K562 (cell line): ENCODE measurements at regions not wholly inside any gene's neighbourhood (a gene's known extent, or its start where the extent isn't known, plus 50 kb on each side); places are given as distances from the start of the nearest gene placed in this dataset.
A peak's percentile ranks its signal among the peaks of the same experiment; 100 is the strongest.

ENCODE experiments used
- ATAC-seq: fragments of 200-7000 bp; cut with Tn5 transposase; 3 replicates; pipeline ENCODE4 v1.9.1; 2020; ENCODE audit warnings: moderate library complexity
- BruUV-seq: library from RNA; stranded (reverse); fragments of 400-500 nt; replicated peaks from 2 replicates; lab custom pipeline; 2021; lab: Mats Ljungman, UMichigan
- CTCF ChIA-PET: fragments of 300-600 bp; formaldehyde crosslinking; extraction: SDS; loops from one replicate; lab custom pipeline; 2021; ENCODE audit warnings: low intra/inter-chr PET ratio; lab: Yijun Ruan, JAX
- POLR2A ChIA-PET: fragments of 300-600, 350-650 bp; sonication (Branson Sonifier 250); formaldehyde crosslinking; extraction: SDS; loops from one replicate; lab custom pipeline; 2021; ENCODE audit warnings: antibody characterized with exemption, inconsistent platforms; lab: Yijun Ruan, JAX
- DNase-seq, 4 experiments: peaks; one replicate each; pipeline versions ENCODE4 v3.0.0 to v3.0.0-alpha.2; 2011 to 2018; ENCODE audit warnings: low spot score in 3 of 4, mixed read lengths in 3 of 4; ENCODE audit errors: extremely low read depth in 1 of 4
- FAIRE-seq: peaks from 2 replicates; lab custom pipeline; 2011; peaks lifted over from hg19 to GRCh38; lab: Jason Lieb, UNC
- H2AFZ ChIP-seq: 2 replicates; pipeline ENCODE4 v1.6.0; 2011; ENCODE audit warnings: low read depth, low read length, control low read depth, inconsistent platforms
- H3K27ac ChIP-seq: fragments of 200-600 bp; 3 replicates; pipeline ENCODE4 v1.8.0; 2011; ENCODE audit warnings: low read depth, mild to moderate bottlenecking, control low read depth, inconsistent platforms, low read length, moderate library complexity, mixed read lengths; ENCODE audit errors: extremely low read depth
- H3K27me3 ChIP-seq, 2 experiments: fragments of 300-600 bp in 1 of 2; 2 replicates in 1 of 2; 3 replicates in 1 of 2; pipeline versions ENCODE4 v1.6.0 to v1.8.0; 2011; ENCODE audit warnings: inconsistent platforms in 2 of 2, low read length in 2 of 2, mild to moderate bottlenecking in 1 of 2, mixed read lengths in 1 of 2, moderate library complexity in 1 of 2; ENCODE audit not compliant: control insufficient read depth in 2 of 2, insufficient read depth in 2 of 2
- H3K36me3 ChIP-seq: fragments of 300-600 bp; 3 replicates; pipeline ENCODE4 v1.8.0; 2011; ENCODE audit warnings: mild to moderate bottlenecking, low read length, inconsistent platforms; ENCODE audit not compliant: control insufficient read depth, insufficient read depth
- H3K4me1 ChIP-seq, 2 experiments: fragments of 200-600 bp in 1 of 2; replicated peaks in 1 of 2; 2 replicates in 1 of 2; 3 replicates in 1 of 2; pipeline versions ENCODE4 v1.5.1 to v1.8.0; 2011; ENCODE audit warnings: inconsistent platforms in 2 of 2, low read length in 2 of 2, mild to moderate bottlenecking in 1 of 2, mixed read lengths in 1 of 2, moderate library complexity in 1 of 2; ENCODE audit not compliant: control insufficient read depth in 2 of 2, insufficient read depth in 2 of 2
- H3K4me2 ChIP-seq: 2 replicates; pipeline ENCODE4 v1.6.1; 2011; ENCODE audit warnings: low read length, control low read depth, inconsistent platforms, mixed read lengths; ENCODE audit not compliant: insufficient read depth
- H3K4me3 ChIP-seq: fragments of 200-600 bp; sonication (generic), shearing (Covaris generic); 2 replicates; pipeline ENCODE4 v1.5.1; 2016; ENCODE audit warnings: control low read depth, inconsistent platforms
- H3K79me2 ChIP-seq: fragments of 200-600 bp; 3 replicates; pipeline ENCODE4 v1.8.0; 2011; ENCODE audit warnings: low read length, inconsistent platforms; ENCODE audit not compliant: control insufficient read depth, insufficient read depth
- H3K9ac ChIP-seq, 2 experiments: 2 replicates each; pipeline versions ENCODE4 v1.6.0 to v1.6.1; 2011; ENCODE audit warnings: low read depth in 2 of 2, low read length in 2 of 2, control low read depth in 1 of 2, inconsistent platforms in 1 of 2, mild to moderate bottlenecking in 1 of 2, mixed read lengths in 1 of 2; ENCODE audit not compliant: insufficient read depth in 1 of 2
- H3K9me1 ChIP-seq: one replicate; pipeline ENCODE4 v1.6.0; 2011; ENCODE audit warnings: inconsistent platforms, mild to moderate bottlenecking, low read length, moderate library complexity; ENCODE audit not compliant: control insufficient read depth, insufficient read depth
- H3K9me3 ChIP-seq: replicated peaks from 2 replicates; pipeline ENCODE4 v1.5.1; 2011; ENCODE audit warnings: low read depth, low read length, inconsistent platforms; ENCODE audit not compliant: control insufficient read depth, insufficient read depth
- H4K20me1 ChIP-seq: replicated peaks from 2 replicates; pipeline ENCODE4 v1.6.1; 2011; ENCODE audit warnings: low read length, inconsistent platforms, mixed read lengths; ENCODE audit not compliant: control insufficient read depth, insufficient read depth
- ATF1 ChIP-seq, 2 experiments: fragments of 450-650 bp in 1 of 2; IDR thresholded peaks; 2 replicates each; pipeline ENCODE4 v1.6.1; 2016; ENCODE audit warnings: missing compliant biosample characterization in 1 of 2, missing genetic modification characterization in 1 of 2
- ATF7 ChIP-seq: fragments of 450-650 bp; IDR thresholded peaks from 2 replicates; pipeline ENCODE4 v1.7.1; 2014; ENCODE audit warnings: mild to moderate bottlenecking, moderate library complexity
- CREM ChIP-seq: IDR thresholded peaks from 2 replicates; pipeline ENCODE4 v1.6.1; 2014; ENCODE audit warnings: antibody characterized with exemption, low read depth
- EZH2 ChIP-seq: IDR thresholded peaks from 2 replicates; pipeline ENCODE4 v1.6.1; 2012; ENCODE audit warnings: low read depth, mild to moderate bottlenecking, inconsistent platforms, low read length, borderline replicate concordance
- MTF1 ChIP-seq: fragments of 250-450 bp; sonication (Bioruptor Pico); IDR thresholded peaks from 2 replicates; pipeline ENCODE4 v1.9.0; 2021; ENCODE audit warnings: moderate library complexity, mild to moderate bottlenecking, inconsistent platforms, borderline replicate concordance
- RFX5 ChIP-seq: IDR thresholded peaks from 2 replicates; pipeline ENCODE4 v1.6.1; 2011; ENCODE audit warnings: low read depth, mild to moderate bottlenecking, improper control_type of control experiment, low read length
- ZNF316 ChIP-seq: fragments of 450-650 bp; IDR thresholded peaks from 2 replicates; pipeline ENCODE4 v1.6.1; 2016
- ZNF445 ChIP-seq: fragments of 250-450 bp; sonication (Bioruptor Pico); IDR thresholded peaks from 2 replicates; pipeline ENCODE4 v1.4.0; 2020; ENCODE audit warnings: low read depth, mild to moderate bottlenecking, moderate library complexity
- WGBS: fragments of 100-300 bp; shearing (Covaris generic); methylation state at CpG from one replicate; pipeline ENCODE4 v1.1.6; 2016; ENCODE audit warnings: low coverage, mixed read lengths; ENCODE audit not compliant: insufficient coverage; ENCODE audit errors: missing lambda C conversion rate; 5-methylcytosine and 5-hydroxymethylcytosine counted together
- in situ Hi-C: fragments of 300-500 bp; cut with MboI; formaldehyde crosslinking; loops from 4 replicates; pipeline ENCODE4 v1.15.0; 2018; ENCODE audit warnings: inconsistent platforms, mixed read lengths
- intact Hi-C: fragments of 100-400 bp; cut with micrococcal nuclease; formaldehyde crosslinking; loops from 2 replicates; pipeline ENCODE4 v1.14.2; 2022
- TF ChIP-seq, protein P1 (sequence below): conservative IDR thresholded peaks from 2 replicates; pipeline ENCODE4 v1.6.1; 2011; ENCODE audit warnings: low read depth, mild to moderate bottlenecking, low read length; ENCODE audit not compliant: control insufficient read depth

DNA sequence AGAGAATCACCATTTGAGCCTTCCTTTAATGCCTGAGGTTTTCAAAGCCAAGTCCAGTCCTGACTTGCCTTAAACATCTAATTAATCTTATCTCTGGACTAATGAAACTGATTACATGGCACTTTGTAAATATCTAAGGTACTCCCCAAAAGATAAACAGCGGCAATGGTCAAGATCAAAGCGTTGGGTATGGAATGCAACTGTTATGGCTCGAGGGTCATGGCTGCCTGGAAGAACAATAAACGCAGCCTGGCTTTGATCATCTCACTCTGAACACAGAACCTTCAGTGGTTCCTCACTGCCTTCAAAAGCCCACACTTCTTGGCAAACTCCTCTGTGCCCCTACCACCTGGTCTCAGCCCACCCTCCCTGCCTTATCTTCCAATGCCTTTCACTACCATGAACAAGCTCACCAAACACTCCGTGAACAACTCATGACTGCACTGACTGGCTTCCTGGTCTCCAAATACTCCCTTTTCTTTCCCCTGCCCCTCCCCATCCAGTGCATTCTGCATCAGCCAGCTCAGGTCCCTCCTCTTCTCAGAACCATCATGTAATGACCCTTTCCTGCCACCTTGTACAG is 150.2 kb upstream of the NFE2L3 start:
- H2AFZ ChIP-seq = no peak overlapping the region
- no peaks in the 10 kb centered on the region for H4K20me1 ChIP-seq
- DNase-seq = no peak
- in situ Hi-C loops = no loop called here
- H3K9me3 ChIP-seq = no peaks in the 10 kb centered on the region
- no peak for ATAC-seq
- intact Hi-C loops = no loop called here
- no peak overlapping the region for H3K4me2 ChIP-seq
- H3K4me3 ChIP-seq = no peak overlapping the region
- no TSS peak for BruUV-seq
- FAIRE-seq = no peak
- TF ChIP-seq ZNF316 (peak; percentile 4; the same call in 1 of the 2 replicates), EZH2 (no peak)
- H3K36me3 ChIP-seq = no peaks in the 10 kb centered on the region
- H3K27ac ChIP-seq = no peak overlapping the region
- no peaks in the 10 kb centered on the region for H3K79me2 ChIP-seq
- H3K9me1 ChIP-seq = no peaks in the 10 kb centered on the region
- WGBS = 1% methylated on average over 5 of the region's 5 CpGs
- no peaks in the 10 kb centered on the region for H3K4me1 ChIP-seq
- ChIA-PET CTCF (no interaction called here), POLR2A (no interaction called here)
- H3K9ac ChIP-seq = no peak overlapping the region
- H3K27me3 ChIP-seq = peaks cover 10 to 30% of the 10 kb centered on the region in 2 experiments; a peak in 4 of 5 replicates

DNA sequence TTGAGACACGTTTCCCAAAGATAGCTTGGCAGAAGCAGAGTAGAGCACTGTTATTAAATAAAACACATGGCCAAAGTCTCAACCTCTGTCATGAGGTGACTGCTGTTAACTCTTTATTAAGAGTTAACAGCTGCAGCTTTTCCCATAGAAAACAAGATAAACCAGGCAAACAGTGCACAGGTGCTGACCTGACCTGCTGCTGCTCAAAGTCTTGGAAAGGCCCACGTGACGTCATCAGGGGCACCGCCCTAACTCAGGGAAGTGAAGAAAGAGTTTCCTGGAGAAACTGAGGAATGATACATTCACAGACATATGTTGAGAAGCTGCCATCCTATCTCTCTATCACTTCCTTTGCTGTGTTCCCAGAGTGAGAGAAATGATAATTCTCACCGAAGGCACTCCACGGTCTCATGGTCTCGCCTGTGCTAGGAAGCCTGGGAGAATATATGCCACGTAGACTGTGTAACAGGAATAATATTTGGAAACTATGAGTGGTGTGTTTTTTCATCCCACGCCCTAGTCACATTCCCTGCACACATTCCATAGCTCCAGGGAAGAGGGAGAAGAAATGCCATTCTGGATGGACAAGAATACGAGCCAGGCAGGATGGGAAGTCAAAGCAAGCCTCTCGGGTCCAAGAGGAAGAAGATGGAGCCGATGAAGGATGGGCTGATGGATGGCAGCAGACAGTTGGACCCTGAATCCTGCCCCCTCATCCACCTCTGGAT is 146.2 kb upstream of the NFE2L3 start:
- no peaks in the 10 kb centered on the region for H3K9me3 ChIP-seq
- no peak overlapping the region for H3K27ac ChIP-seq
- no peak overlapping the region for H3K9ac ChIP-seq
- ATAC-seq (no peak), FAIRE-seq (peak; percentile 15), DNase-seq (no peak)
- no peak overlapping the region for H2AFZ ChIP-seq
- ChIA-PET CTCF (no interaction called here), POLR2A (interaction anchor here (0.9 kb wide), 1 partner anchor 14 kb away, joined by 3 read pairs; no protein-coding TSS in a partner anchor)
- in situ Hi-C loops (no loop called here), intact Hi-C loops (no loop called here)
- peaks cover 9 to 30% of the 10 kb centered on the region in 2 experiments; a peak in 4 of 5 replicates for H3K27me3 ChIP-seq
- no peak overlapping the region for H3K4me3 ChIP-seq
- H3K36me3 ChIP-seq = no peaks in the 10 kb centered on the region
- 9% methylated on average over 12 of the region's 12 CpGs for WGBS
- TF ChIP-seq ATF7 = peak; percentile 16; the same call in 1 of the 2 replicates
- TF ChIP-seq CREM = peak; percentile 47; the same call in 1 of the 2 replicates
- TF ChIP-seq ATF1 (CRISPR knock-in tag; IDR thresholded peaks at IDR 0.05) = peak; percentile 22; the same call in 1 of the 2 replicates
- peak; percentile 73 for TF ChIP-seq ATF1 (tag; IDR thresholded peaks at IDR 0.05)
- no peak for TF ChIP-seq RFX5
- TF ChIP-seq MTF1 = no peak
- TF ChIP-seq ZNF445 (CRISPR knock-in tag) = no peak
- TF ChIP-seq, protein P1, sequence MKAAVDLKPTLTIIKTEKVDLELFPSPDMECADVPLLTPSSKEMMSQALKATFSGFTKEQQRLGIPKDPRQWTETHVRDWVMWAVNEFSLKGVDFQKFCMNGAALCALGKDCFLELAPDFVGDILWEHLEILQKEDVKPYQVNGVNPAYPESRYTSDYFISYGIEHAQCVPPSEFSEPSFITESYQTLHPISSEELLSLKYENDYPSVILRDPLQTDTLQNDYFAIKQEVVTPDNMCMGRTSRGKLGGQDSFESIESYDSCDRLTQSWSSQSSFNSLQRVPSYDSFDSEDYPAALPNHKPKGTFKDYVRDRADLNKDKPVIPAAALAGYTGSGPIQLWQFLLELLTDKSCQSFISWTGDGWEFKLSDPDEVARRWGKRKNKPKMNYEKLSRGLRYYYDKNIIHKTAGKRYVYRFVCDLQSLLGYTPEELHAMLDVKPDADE = no peak
- no peaks in the 10 kb centered on the region for H3K9me1 ChIP-seq
- H4K20me1 ChIP-seq = no peaks in the 10 kb centered on the region
- no TSS peak for BruUV-seq
- no peaks in the 10 kb centered on the region for H3K79me2 ChIP-seq
- no peaks in the 10 kb centered on the region for H3K4me1 ChIP-seq
- H3K4me2 ChIP-seq = no peak overlapping the region
